ENCODE measurements at regions not wholly inside any gene's neighbourhood (a gene's known extent, or its start where the extent isn't known, plus 50 kb on each side); places are given as distances from the start of the nearest gene placed in this dataset.

- no peaks in the 10 kb centered on the region for H3K27me3 ChIP-seq (replicated peaks; ENCODE audit: insufficient read depth)
- ATAC-seq (ENCODE audit: insufficient number of reproducible peaks, low FRiP score, low read depth) (no peak), DNase-seq (ENCODE audit: low spot score) (no peak)
- no peak overlapping the region for H3K4me3 ChIP-seq
- no peaks in the 10 kb centered on the region for H3K36me3 ChIP-seq
- TF ChIP-seq CTCF (IDR thresholded peaks at IDR 0.05), result no peak
- no peak overlapping the region for H3K27ac ChIP-seq
- H3K9me3 ChIP-seq, result no peaks in the 10 kb centered on the region
- peaks cover 0 to 2% of the 10 kb centered on the region in 2 donors for H3K4me1 ChIP-seq (ENCODE audit: control insufficient read depth in 1 of 2, low read depth in 2 of 2)
Observed at GRCh38 chr6:44629636-44630035, 242.1 kb downstream of the CDC5L start.

GRCh38 chr6:44630125-44631028 lies 242.9 kb downstream of the CDC5L start:
- Histone ChIP-seq H3K36me3 (no peaks in the 10 kb centered on the region), H3K4me3 (no peak overlapping the region), H3K27me3 (replicated peaks; ENCODE audit: insufficient read depth) (no peaks in the 10 kb centered on the region), H3K4me1 (ENCODE audit: control insufficient read depth in 1 of 2, low read depth in 2 of 2) (peaks cover 0 to 7% of the 10 kb centered on the region in 2 donors), H3K9me3 (no peaks in the 10 kb centered on the region), H3K27ac (no peak overlapping the region)
- DNase-seq (ENCODE audit: low spot score) (no peak), ATAC-seq (ENCODE audit: insufficient number of reproducible peaks, low FRiP score, low read depth) (no peak)
- no peak for TF ChIP-seq CTCF (IDR thresholded peaks at IDR 0.05)

GRCh38 chr6:44631968-44632367 lies 244.5 kb downstream of the CDC5L start:
- DNase-seq (ENCODE audit: low spot score), result no peak
- H3K27me3 ChIP-seq (replicated peaks; ENCODE audit: insufficient read depth), result no peaks in the 10 kb centered on the region
- H3K4me1 ChIP-seq (ENCODE audit: control insufficient read depth in 1 of 2, low read depth in 2 of 2), result peaks cover 5 to 23% of the 10 kb centered on the region in 2 donors
- H3K36me3 ChIP-seq, result no peaks in the 10 kb centered on the region
- H3K9me3 ChIP-seq, result no peaks in the 10 kb centered on the region
- no peak overlapping the region for H3K4me3 ChIP-seq
- no peak overlapping the region for H3K27ac ChIP-seq
- TF ChIP-seq CTCF (IDR thresholded peaks at IDR 0.05), result no peak
- ATAC-seq (ENCODE audit: insufficient number of reproducible peaks, low FRiP score, low read depth), result no peak

GRCh38 chr6:44634321-44634720 lies 246.8 kb downstream of the CDC5L start:
- DNase-seq (ENCODE audit: low spot score) (no peak), ATAC-seq (ENCODE audit: insufficient number of reproducible peaks, low FRiP score, low read depth) (no peak)
- Histone ChIP-seq H3K27me3 (replicated peaks; ENCODE audit: insufficient read depth) (no peaks in the 10 kb centered on the region), H3K4me1 (ENCODE audit: control insufficient read depth in 1 of 2, low read depth in 2 of 2) (peaks cover 5 to 23% of the 10 kb centered on the region in 2 donors), H3K27ac (no peak overlapping the region), H3K4me3 (no peak overlapping the region), H3K9me3 (no peaks in the 10 kb centered on the region), H3K36me3 (no peaks in the 10 kb centered on the region)
- no peak for TF ChIP-seq CTCF (IDR thresholded peaks at IDR 0.05)

GRCh38 chr6:44635486-44635885 lies 248.0 kb downstream of the CDC5L start:
- peaks cover 5 to 23% of the 10 kb centered on the region in 2 donors for H3K4me1 ChIP-seq (ENCODE audit: control insufficient read depth in 1 of 2, low read depth in 2 of 2)
- H3K27me3 ChIP-seq (replicated peaks; ENCODE audit: insufficient read depth), result no peaks in the 10 kb centered on the region
- TF ChIP-seq CTCF (IDR thresholded peaks at IDR 0.05), result no peak
- no peaks in the 10 kb centered on the region for H3K36me3 ChIP-seq
- ATAC-seq (ENCODE audit: insufficient number of reproducible peaks, low FRiP score, low read depth), result no peak
- no peaks in the 10 kb centered on the region for H3K9me3 ChIP-seq
- DNase-seq (ENCODE audit: low spot score), result no peak
- no peak overlapping the region for H3K27ac ChIP-seq
- H3K4me3 ChIP-seq, result no peak overlapping the region

Data from thoracic aorta (tissue), 2 donors.